T-helper 2 cell treated with Interferon-gamma antibody and Interleukin-4, amounts not matched to agents 5 μg/mL and 100 μg/mL, for 36 hours (primary cell): ENCODE measurements at regions not wholly inside any gene's neighbourhood (a gene's known extent, or its start where the extent isn't known, plus 50 kb on each side); places are given as distances from the start of the nearest gene placed in this dataset.

Experiments
- DNase-seq: peaks from one replicate; pipeline ENCODE4 v3.0.0; 2021; ENCODE audit warnings: low spot score
- H3K27ac Mint-ChIP-seq: one replicate; pipeline ENCODE4 v1.8.0; 2021; ENCODE audit warnings: mild to moderate bottlenecking, mixed read lengths
- H3K27me3 Mint-ChIP-seq: one replicate; pipeline ENCODE4 v1.8.0; 2021; ENCODE audit warnings: low read depth, mixed read lengths
- H3K36me3 Mint-ChIP-seq: one replicate; pipeline ENCODE4 v1.8.0; 2021; ENCODE audit warnings: low read depth, mixed read lengths
- H3K4me1 Mint-ChIP-seq: one replicate; pipeline ENCODE4 v1.8.0; 2021; ENCODE audit warnings: low read depth, mixed read lengths
- H3K4me3 Mint-ChIP-seq: one replicate; pipeline ENCODE4 v1.8.0; 2022; ENCODE audit warnings: mild to moderate bottlenecking, moderate library complexity, mixed read lengths
- H3K9me3 Mint-ChIP-seq: one replicate; pipeline ENCODE4 v1.8.0; 2021; ENCODE audit warnings: mixed read lengths

GRCh38 chr2:195057001-195057400 is 600.0 kb upstream of the SLC39A10 start:
- Mint-ChIP-seq H3K4me3 (no peak overlapping the region), H3K36me3 (no peaks in the 10 kb centered on the region), H3K27me3 (no peaks in the 10 kb centered on the region), H3K9me3 (no peaks in the 10 kb centered on the region), H3K27ac (no peak overlapping the region), H3K4me1 (no peaks in the 10 kb centered on the region)
- DNase-seq: no peak

GRCh38 chr2:195055996-195056395 is 601.0 kb upstream of the SLC39A10 start:
- Mint-ChIP-seq H3K4me1 (no peaks in the 10 kb centered on the region), H3K9me3 (no peaks in the 10 kb centered on the region), H3K4me3 (no peak overlapping the region), H3K36me3 (no peaks in the 10 kb centered on the region), H3K27me3 (no peaks in the 10 kb centered on the region), H3K27ac (no peak overlapping the region)
- DNase-seq: no peak

- Mint-ChIP-seq H3K27ac (no peak overlapping the region), H3K4me3 (no peak overlapping the region), H3K27me3 (no peaks in the 10 kb centered on the region), H3K9me3 (no peaks in the 10 kb centered on the region), H3K36me3 (no peaks in the 10 kb centered on the region), H3K4me1 (no peaks in the 10 kb centered on the region)
- DNase-seq: no peak
These were observed 605.6 kb upstream of the SLC39A10 start for GRCh38 chr2:195051401-195051800.

- Mint-ChIP-seq H3K27ac (no peak overlapping the region), H3K9me3 (no peaks in the 10 kb centered on the region), H3K4me1 (no peaks in the 10 kb centered on the region), H3K36me3 (no peaks in the 10 kb centered on the region), H3K4me3 (no peak overlapping the region), H3K27me3 (no peaks in the 10 kb centered on the region)
- no peak for DNase-seq
These were observed 607.5 kb upstream of the SLC39A10 start for GRCh38 chr2:195049372-195050031.

GRCh38 chr2:195047955-195048354 is 609.1 kb upstream of the SLC39A10 start:
- Mint-ChIP-seq H3K27ac (no peak overlapping the region), H3K27me3 (no peaks in the 10 kb centered on the region), H3K9me3 (no peaks in the 10 kb centered on the region), H3K36me3 (no peaks in the 10 kb centered on the region), H3K4me3 (no peak overlapping the region), H3K4me1 (no peaks in the 10 kb centered on the region)
- DNase-seq: no peak

GRCh38 chr2:195044801-195045200 is 612.2 kb upstream of the SLC39A10 start:
- Mint-ChIP-seq H3K9me3 (no peaks in the 10 kb centered on the region), H3K4me3 (no peak overlapping the region), H3K27ac (no peak overlapping the region), H3K4me1 (no peaks in the 10 kb centered on the region), H3K27me3 (peaks cover 2% of the 10 kb centered on the region), H3K36me3 (no peaks in the 10 kb centered on the region)
- DNase-seq: no peak

- no peaks in the 10 kb centered on the region for H3K4me1 Mint-ChIP-seq
- H3K9me3 Mint-ChIP-seq: no peaks in the 10 kb centered on the region
- H3K4me3 Mint-ChIP-seq: no peak overlapping the region
- peaks cover 2% of the 10 kb centered on the region for H3K27me3 Mint-ChIP-seq
- H3K36me3 Mint-ChIP-seq: no peaks in the 10 kb centered on the region
- H3K27ac Mint-ChIP-seq: no peak overlapping the region
- DNase-seq: no peak
These were observed 618.9 kb upstream of the SLC39A10 start for GRCh38 chr2:195038153-195038552.

GRCh38 chr2:195037045-195037444 is 620.0 kb upstream of the SLC39A10 start:
- no peak for DNase-seq
- Mint-ChIP-seq H3K4me3 (no peak overlapping the region), H3K36me3 (no peaks in the 10 kb centered on the region), H3K9me3 (no peaks in the 10 kb centered on the region), H3K27me3 (peaks cover 2% of the 10 kb centered on the region), H3K4me1 (no peaks in the 10 kb centered on the region), H3K27ac (no peak overlapping the region)

GRCh38 chr2:195031411-195031810 is 625.6 kb upstream of the SLC39A10 start:
- Mint-ChIP-seq H3K9me3 (no peaks in the 10 kb centered on the region), H3K4me3 (no peak overlapping the region)
- no peak for DNase-seq

GRCh38 chr2:195029804-195030654 is 627.0 kb upstream of the SLC39A10 start:
- H3K9me3 Mint-ChIP-seq: no peaks in the 10 kb centered on the region
- H3K27ac Mint-ChIP-seq: no peak overlapping the region
- no peaks in the 10 kb centered on the region for H3K27me3 Mint-ChIP-seq
- no peak for DNase-seq
- H3K36me3 Mint-ChIP-seq: no peaks in the 10 kb centered on the region
- no peak overlapping the region for H3K4me3 Mint-ChIP-seq
- H3K4me1 Mint-ChIP-seq: no peaks in the 10 kb centered on the region

More at GRCh38 chr2:195031411-195031810, 625.6 kb upstream of the SLC39A10 start:
- Mint-ChIP-seq H3K27me3 (no peaks in the 10 kb centered on the region), H3K4me1 (no peaks in the 10 kb centered on the region), H3K36me3 (no peaks in the 10 kb centered on the region), H3K27ac (no peak overlapping the region)

GRCh38 chr2:195027947-195028346 is 629.1 kb upstream of the SLC39A10 start:
- Mint-ChIP-seq H3K36me3 (no peaks in the 10 kb centered on the region), H3K27ac (no peak overlapping the region), H3K9me3 (no peaks in the 10 kb centered on the region), H3K4me1 (no peaks in the 10 kb centered on the region), H3K27me3 (peaks cover 2% of the 10 kb centered on the region), H3K4me3 (no peak overlapping the region)
- no peak for DNase-seq

GRCh38 chr2:195026261-195026660 is 630.8 kb upstream of the SLC39A10 start:
- H3K9me3 Mint-ChIP-seq: no peaks in the 10 kb centered on the region

GRCh38 chr2:195022508-195022830 is 634.6 kb upstream of the SLC39A10 start:
- Mint-ChIP-seq H3K4me1 (peaks cover 3% of the 10 kb centered on the region), H3K4me3 (no peak overlapping the region), H3K36me3 (no peaks in the 10 kb centered on the region), H3K27ac (no peak overlapping the region), H3K27me3 (peaks cover 2% of the 10 kb centered on the region), H3K9me3 (no peaks in the 10 kb centered on the region)
- no peak for DNase-seq

More at GRCh38 chr2:195026261-195026660, 630.8 kb upstream of the SLC39A10 start:
- Mint-ChIP-seq H3K4me3 (no peak overlapping the region), H3K36me3 (no peaks in the 10 kb centered on the region), H3K27ac (no peak overlapping the region), H3K27me3 (peaks cover 2% of the 10 kb centered on the region), H3K4me1 (peaks cover 3% of the 10 kb centered on the region)
- no peak for DNase-seq

GRCh38 chr2:195021711-195022507 is 635.1 kb upstream of the SLC39A10 start:
- H3K36me3 Mint-ChIP-seq: no peaks in the 10 kb centered on the region
- H3K27ac Mint-ChIP-seq: no peak overlapping the region
- no peak for DNase-seq
- no peak overlapping the region for H3K4me3 Mint-ChIP-seq
- no peaks in the 10 kb centered on the region for H3K9me3 Mint-ChIP-seq
- H3K4me1 Mint-ChIP-seq: peaks cover 3% of the 10 kb centered on the region
- H3K27me3 Mint-ChIP-seq: peaks cover 2% of the 10 kb centered on the region
